ENCODE measurements at regions not wholly inside any gene's neighbourhood (a gene's known extent, or its start where the extent isn't known, plus 50 kb on each side); places are given as distances from the start of the nearest gene placed in this dataset.

GRCh38 chr12:107485731-107486130 is 199.9 kb upstream of the PWP1 start:
- peaks cover 4% of the 10 kb centered on the region for H3K4me1 Mint-ChIP-seq
- H3K4me3 Mint-ChIP-seq: no peak overlapping the region
- H3K36me3 Mint-ChIP-seq: no peaks in the 10 kb centered on the region
- DNase-seq (ENCODE audit: low spot score in 2 of 2): no peak
- H3K9me3 Mint-ChIP-seq: no peaks in the 10 kb centered on the region
- ATAC-seq (ENCODE audit: low read depth): no peak
- peaks cover 5% of the 10 kb centered on the region for H3K27me3 Mint-ChIP-seq
- H3K27ac Mint-ChIP-seq: no peak overlapping the region

- no peaks in the 10 kb centered on the region for H3K36me3 Mint-ChIP-seq
- H3K27ac Mint-ChIP-seq: no peak overlapping the region
- H3K27me3 Mint-ChIP-seq: peaks cover 5% of the 10 kb centered on the region
- ATAC-seq (ENCODE audit: low read depth) (no peak), DNase-seq (ENCODE audit: low spot score in 2 of 2) (no peak)
- H3K4me3 Mint-ChIP-seq: no peak overlapping the region
- H3K9me3 Mint-ChIP-seq: no peaks in the 10 kb centered on the region
- peaks cover 4% of the 10 kb centered on the region for H3K4me1 Mint-ChIP-seq
Measured at GRCh38 chr12:107486140-107486892, 199.3 kb upstream of the PWP1 start.

DNA sequence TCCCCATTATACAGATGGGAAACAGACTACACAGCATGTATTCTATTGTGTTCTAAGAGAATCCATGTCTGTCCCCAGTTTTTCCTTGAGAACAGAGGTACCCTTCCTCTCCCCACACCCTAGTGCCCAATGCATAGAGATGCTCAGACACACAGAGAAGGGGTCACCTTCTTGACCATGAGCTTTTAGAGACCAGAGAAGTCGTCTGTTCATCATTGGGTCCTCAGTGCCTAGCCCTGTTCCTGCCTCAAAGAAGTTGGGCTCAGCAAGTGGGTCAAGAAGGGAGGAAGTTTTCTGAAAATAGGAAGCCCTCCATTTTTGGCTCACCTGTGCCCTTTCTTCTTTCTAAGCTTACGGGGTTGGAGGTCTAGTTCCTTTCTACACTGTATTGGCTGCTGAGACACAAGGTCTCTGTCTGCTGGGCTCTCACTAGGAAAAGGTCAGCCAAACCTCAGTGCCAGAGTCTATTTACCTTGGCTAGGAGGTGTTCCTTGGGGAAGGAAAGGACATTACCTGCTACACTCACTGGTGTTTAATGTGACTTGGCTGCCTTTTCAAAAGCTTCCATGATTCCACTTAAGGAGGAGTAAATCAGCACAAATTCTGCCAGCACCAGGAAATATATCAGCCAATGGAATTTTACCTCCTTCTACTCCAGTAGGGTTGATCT is 198.5 kb upstream of the PWP1 start:
- H3K36me3 Mint-ChIP-seq: no peaks in the 10 kb centered on the region
- DNase-seq (ENCODE audit: low spot score in 2 of 2) (no peak), ATAC-seq (ENCODE audit: low read depth) (no peak)
- no peaks in the 10 kb centered on the region for H3K9me3 Mint-ChIP-seq
- no peak overlapping the region for H3K4me3 Mint-ChIP-seq
- no peak overlapping the region for H3K27ac Mint-ChIP-seq
- H3K4me1 Mint-ChIP-seq: peaks cover 4% of the 10 kb centered on the region
- H3K27me3 Mint-ChIP-seq: peaks cover 5% of the 10 kb centered on the region

- DNase-seq (ENCODE audit: low spot score in 2 of 2): no peak
- Mint-ChIP-seq H3K27ac (no peak overlapping the region), H3K4me1 (peaks cover 16% of the 10 kb centered on the region), H3K4me3 (no peak overlapping the region), H3K27me3 (peaks cover 3% of the 10 kb centered on the region), H3K9me3 (no peaks in the 10 kb centered on the region), H3K36me3 (no peaks in the 10 kb centered on the region)
- ATAC-seq (ENCODE audit: low read depth): no peak
Measured at GRCh38 chr12:107488666-107489065, 196.9 kb upstream of the PWP1 start.

DNA sequence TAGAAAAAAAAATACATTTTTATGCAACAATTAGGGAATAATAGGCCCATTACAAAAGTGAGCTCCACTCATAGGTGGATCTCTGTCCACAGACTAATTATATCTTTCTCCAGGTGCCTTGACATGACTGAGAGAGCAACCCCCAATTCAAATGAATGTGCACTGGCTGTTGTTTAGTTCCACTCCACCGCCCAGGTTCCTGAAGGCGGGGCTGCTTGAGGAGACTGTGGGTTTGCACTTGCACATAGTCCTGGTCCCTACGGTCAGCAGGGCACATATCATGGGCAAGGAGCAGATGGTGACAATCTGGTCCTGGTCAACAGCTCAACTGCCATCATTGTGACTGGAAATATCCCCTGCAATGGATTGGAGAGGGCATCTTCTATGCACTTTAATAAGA is 195.6 kb upstream of the PWP1 start:
- no peak overlapping the region for H3K27ac Mint-ChIP-seq
- peaks cover 16% of the 10 kb centered on the region for H3K4me1 Mint-ChIP-seq
- H3K4me3 Mint-ChIP-seq: no peak overlapping the region
- ATAC-seq (ENCODE audit: low read depth) (peak; percentile 24), DNase-seq (ENCODE audit: low spot score in 2 of 2) (no peak)
- no peaks in the 10 kb centered on the region for H3K9me3 Mint-ChIP-seq
- H3K27me3 Mint-ChIP-seq: peaks cover 2% of the 10 kb centered on the region
- H3K36me3 Mint-ChIP-seq: no peaks in the 10 kb centered on the region

DNA sequence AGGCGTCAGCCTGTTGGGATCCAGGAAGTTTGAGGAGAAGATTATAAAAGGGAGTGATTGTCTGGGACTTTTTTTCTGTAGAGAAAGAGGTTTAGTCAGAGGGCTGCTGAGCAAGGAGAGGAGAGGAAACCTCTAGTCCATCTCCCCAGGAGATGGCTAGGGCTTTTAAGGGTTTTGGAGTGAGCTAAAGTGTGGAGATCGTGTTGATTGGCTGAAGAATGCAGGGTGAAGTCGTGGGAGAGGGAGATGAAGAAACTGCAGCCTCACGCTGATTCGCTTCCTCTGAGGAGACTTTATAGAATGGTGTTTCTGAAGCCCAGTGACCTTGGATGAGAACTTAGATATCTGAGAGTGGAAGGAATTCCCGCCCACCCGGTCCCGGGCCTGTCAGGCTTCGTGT is 193.7 kb upstream of the PWP1 start:
- Mint-ChIP-seq H3K4me3 (no peak overlapping the region), H3K9me3 (no peaks in the 10 kb centered on the region), H3K36me3 (no peaks in the 10 kb centered on the region), H3K27ac (no peak overlapping the region), H3K27me3 (no peaks in the 10 kb centered on the region), H3K4me1 (peaks cover 16% of the 10 kb centered on the region)
- DNase-seq (ENCODE audit: low spot score in 2 of 2) (no peak), ATAC-seq (ENCODE audit: low read depth) (no peak)

DNA sequence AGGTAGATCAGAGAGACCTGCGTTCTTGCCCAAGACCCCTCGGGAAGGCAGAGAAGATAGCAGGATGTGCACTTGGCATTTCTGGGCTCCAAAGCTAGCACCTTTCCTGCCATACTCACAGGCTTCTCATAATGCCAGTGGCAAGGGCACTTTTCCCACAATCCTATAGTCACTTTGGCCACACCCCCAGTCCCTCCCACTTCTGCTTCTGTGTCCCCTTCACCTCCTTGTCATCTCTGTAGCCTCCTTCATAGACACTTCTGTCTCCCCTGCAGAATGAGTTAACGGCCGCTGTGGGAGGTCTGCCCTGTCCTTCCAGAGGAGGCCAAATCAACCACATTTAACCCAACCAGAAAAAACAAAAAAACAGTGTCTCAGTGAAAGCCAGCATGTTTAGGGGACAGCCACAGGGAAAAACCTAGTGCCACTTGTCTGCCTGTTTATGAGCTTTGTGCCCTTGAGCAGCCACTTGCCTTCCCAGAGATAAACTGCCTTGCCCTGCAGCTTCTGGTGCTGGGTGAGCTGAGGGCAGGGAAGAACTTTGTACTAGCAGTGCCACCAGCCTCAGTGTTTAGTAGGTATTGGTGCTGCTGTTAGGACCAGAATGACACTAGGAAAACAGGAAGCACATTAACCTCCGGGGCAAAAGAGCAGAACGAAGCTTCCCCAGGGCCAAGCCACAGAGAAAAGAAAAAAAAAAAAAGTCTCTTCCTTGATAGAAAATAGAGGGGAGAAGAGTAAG is 193.0 kb upstream of the PWP1 start:
- Mint-ChIP-seq H3K4me3 (peak overlapping the region; percentile 55), H3K4me1 (peaks cover 20% of the 10 kb centered on the region), H3K27ac (peak overlapping the region; percentile 26), H3K27me3 (peaks cover 5% of the 10 kb centered on the region), H3K9me3 (peaks cover 4% of the 10 kb centered on the region), H3K36me3 (peaks cover 3% of the 10 kb centered on the region)
- DNase-seq (ENCODE audit: low spot score in 2 of 2) (peak in 1 of 2 donors; percentile 15), ATAC-seq (ENCODE audit: low read depth) (peak; percentile 60)

GRCh38 chr12:107493135-107493494 is 192.5 kb upstream of the PWP1 start:
- Mint-ChIP-seq H3K4me1 (peaks cover 20% of the 10 kb centered on the region), H3K27me3 (peaks cover 5% of the 10 kb centered on the region), H3K27ac (no peak overlapping the region), H3K4me3 (peak overlapping the region; percentile 55), H3K36me3 (peaks cover 3% of the 10 kb centered on the region), H3K9me3 (peaks cover 4% of the 10 kb centered on the region)
- ATAC-seq (ENCODE audit: low read depth) (no peak), DNase-seq (ENCODE audit: low spot score in 2 of 2) (no peak)

- Mint-ChIP-seq H3K4me1 (peaks cover 19% of the 10 kb centered on the region), H3K36me3 (peaks cover 3% of the 10 kb centered on the region), H3K27ac (no peak overlapping the region), H3K27me3 (peaks cover 5% of the 10 kb centered on the region), H3K9me3 (peaks cover 4% of the 10 kb centered on the region), H3K4me3 (no peak overlapping the region)
- ATAC-seq (ENCODE audit: low read depth): no peak
- DNase-seq (ENCODE audit: low spot score in 2 of 2): no peak
Measured at GRCh38 chr12:107493666-107494065, 191.9 kb upstream of the PWP1 start.

DNA sequence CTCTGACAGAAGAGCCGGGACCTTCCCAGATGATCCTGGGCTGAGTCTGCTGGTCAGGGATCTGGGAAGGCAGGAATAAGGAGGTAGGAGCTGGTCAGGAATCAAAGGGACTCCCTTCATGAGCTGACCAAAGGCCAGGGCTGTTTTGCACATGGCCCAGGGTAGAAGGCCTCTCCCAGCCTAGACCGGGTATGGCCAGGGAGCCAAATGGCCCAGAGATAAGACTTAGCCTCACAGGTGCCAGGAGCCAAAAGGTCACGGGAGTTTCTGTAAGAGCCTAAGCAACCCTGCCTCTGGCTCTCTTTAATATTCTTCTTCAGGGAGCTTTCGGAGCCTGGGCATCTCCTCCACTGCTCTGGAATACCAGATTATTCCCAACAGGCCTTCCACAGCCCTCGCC is 191.3 kb upstream of the PWP1 start:
- no peak overlapping the region for H3K27ac Mint-ChIP-seq
- DNase-seq (ENCODE audit: low spot score in 2 of 2): no peak
- no peak for ATAC-seq (ENCODE audit: low read depth)
- H3K9me3 Mint-ChIP-seq: peaks cover 4% of the 10 kb centered on the region
- H3K4me3 Mint-ChIP-seq: no peak overlapping the region
- H3K4me1 Mint-ChIP-seq: peaks cover 18% of the 10 kb centered on the region
- peaks cover 5% of the 10 kb centered on the region for H3K27me3 Mint-ChIP-seq
- peaks cover 3% of the 10 kb centered on the region for H3K36me3 Mint-ChIP-seq

DNA sequence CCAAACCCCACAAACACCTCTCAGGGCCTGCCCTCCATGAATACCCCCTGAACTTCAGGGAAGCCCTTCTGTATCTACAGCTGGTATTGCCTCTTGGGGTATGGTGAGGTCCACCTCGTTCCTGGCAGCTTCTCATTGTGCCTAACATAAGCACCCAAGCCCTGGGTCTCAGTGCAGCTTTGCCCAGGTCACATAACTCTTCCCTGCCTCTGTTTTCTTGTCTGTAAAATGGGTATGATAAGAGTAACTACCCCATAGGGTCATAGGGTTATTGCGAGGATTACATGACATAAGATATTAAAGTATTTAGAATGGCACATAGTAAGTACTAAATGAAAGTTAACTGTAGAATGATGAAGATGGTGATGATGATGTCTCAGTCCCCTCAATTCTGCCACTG is 190.0 kb upstream of the PWP1 start:
- H3K36me3 Mint-ChIP-seq: peaks cover 3% of the 10 kb centered on the region
- no peak for DNase-seq (ENCODE audit: low spot score in 2 of 2)
- peaks cover 5% of the 10 kb centered on the region for H3K27me3 Mint-ChIP-seq
- peaks cover 17% of the 10 kb centered on the region for H3K4me1 Mint-ChIP-seq
- H3K4me3 Mint-ChIP-seq: no peak overlapping the region
- ATAC-seq (ENCODE audit: low read depth): no peak
- peaks cover 4% of the 10 kb centered on the region for H3K9me3 Mint-ChIP-seq
- no peak overlapping the region for H3K27ac Mint-ChIP-seq

DNA sequence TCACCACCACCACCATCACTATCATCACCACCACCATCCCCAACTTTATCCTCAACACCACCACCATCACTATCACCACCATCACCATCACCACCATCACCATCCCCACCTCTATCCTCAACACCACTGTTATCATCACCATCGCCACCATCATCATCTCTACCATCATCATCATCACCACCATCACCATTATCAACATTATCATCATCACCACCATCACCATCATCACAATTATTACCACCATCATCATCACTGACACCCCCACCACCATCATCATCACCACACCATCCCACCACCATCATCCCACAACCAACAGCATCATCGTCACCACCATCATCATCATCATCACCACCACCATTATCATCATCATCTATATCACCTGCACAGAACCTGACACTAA is 188.4 kb upstream of the PWP1 start:
- no peak overlapping the region for H3K4me3 Mint-ChIP-seq
- peaks cover 9% of the 10 kb centered on the region for H3K27me3 Mint-ChIP-seq
- H3K9me3 Mint-ChIP-seq: peaks cover 4% of the 10 kb centered on the region
- peaks cover 15% of the 10 kb centered on the region for H3K4me1 Mint-ChIP-seq
- ATAC-seq (ENCODE audit: low read depth): no peak
- DNase-seq (ENCODE audit: low spot score in 2 of 2): no peak
- H3K36me3 Mint-ChIP-seq: peaks cover 3% of the 10 kb centered on the region
- no peak overlapping the region for H3K27ac Mint-ChIP-seq

GRCh38 chr12:107500307-107500706 is 185.3 kb upstream of the PWP1 start:
- Mint-ChIP-seq H3K9me3 (peaks cover 4% of the 10 kb centered on the region), H3K27ac (no peak overlapping the region), H3K4me1 (peaks cover 4% of the 10 kb centered on the region), H3K36me3 (peaks cover 3% of the 10 kb centered on the region), H3K27me3 (peaks cover 9% of the 10 kb centered on the region), H3K4me3 (no peak overlapping the region)
- no peak for ATAC-seq (ENCODE audit: low read depth)
- no peak for DNase-seq (ENCODE audit: low spot score in 2 of 2)

- Mint-ChIP-seq H3K4me3 (no peak overlapping the region), H3K4me1 (peaks cover 4% of the 10 kb centered on the region), H3K9me3 (peaks cover 4% of the 10 kb centered on the region), H3K27ac (no peak overlapping the region), H3K36me3 (peaks cover 3% of the 10 kb centered on the region), H3K27me3 (peaks cover 9% of the 10 kb centered on the region)
- DNase-seq (ENCODE audit: low spot score in 2 of 2): no peak
- no peak for ATAC-seq (ENCODE audit: low read depth)
Measured at GRCh38 chr12:107501681-107502080, 183.9 kb upstream of the PWP1 start.
